NCI-H345 (cell line): ENCODE measurements at regions not wholly inside any gene's neighbourhood (a gene's known extent, or its start where the extent isn't known, plus 50 kb on each side); places are given as distances from the start of the nearest gene placed in this dataset.
A peak's percentile ranks its signal among the peaks of the same experiment; 100 is the strongest.

Experiments
- DNase-seq: peaks from one replicate; lab custom pipeline; 2025; lab: John Stamatoyannopoulos, UW

DNA sequence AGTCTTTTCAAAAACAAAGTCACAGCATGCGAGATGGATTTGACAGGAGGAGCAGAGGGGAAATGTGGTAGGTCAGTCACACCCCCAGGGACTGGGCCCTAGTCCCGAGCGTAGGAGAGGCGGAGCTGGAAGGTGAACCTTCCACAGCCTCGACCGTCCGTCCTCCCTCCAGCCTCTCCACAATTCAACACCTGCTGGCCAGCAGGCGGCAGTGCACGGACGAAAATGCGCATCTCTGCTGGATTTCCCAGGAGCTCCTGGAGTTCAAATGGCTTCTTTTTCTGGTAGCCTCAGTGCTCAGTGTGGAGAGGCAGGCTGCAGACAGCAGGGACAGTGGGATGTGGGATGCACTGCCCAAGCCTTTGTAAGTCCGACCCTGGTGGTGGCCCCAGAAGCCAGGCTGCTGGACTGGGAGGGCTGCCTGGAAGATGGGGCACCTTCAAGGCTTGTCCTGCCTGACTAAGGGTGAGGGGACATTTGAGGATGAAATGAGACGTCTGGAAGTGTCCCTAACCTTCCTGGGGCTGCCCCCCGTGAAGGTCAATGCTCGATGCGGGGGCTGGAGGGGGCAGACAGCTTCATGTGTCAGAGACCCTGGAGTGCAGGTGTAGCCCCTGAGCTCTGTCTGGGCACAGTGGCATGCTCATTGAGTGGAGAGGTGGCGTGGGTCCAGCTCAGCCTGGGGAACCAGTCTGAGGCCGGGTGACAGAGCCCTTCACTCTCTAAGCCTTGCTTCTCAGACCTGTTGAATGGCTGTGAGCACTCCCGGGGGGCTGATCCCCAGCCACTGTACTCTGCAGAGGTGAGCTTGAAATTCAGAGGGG lies 189.5 kb downstream of the TFCP2L1 start:
- peak; percentile 70 for DNase-seq

- DNase-seq = no peak
These were observed 188.4 kb downstream of the TFCP2L1 start for GRCh38 chr2:121096611-121097010.

- DNase-seq = no peak
These were observed 186.4 kb downstream of the TFCP2L1 start for GRCh38 chr2:121098556-121098955.

DNA sequence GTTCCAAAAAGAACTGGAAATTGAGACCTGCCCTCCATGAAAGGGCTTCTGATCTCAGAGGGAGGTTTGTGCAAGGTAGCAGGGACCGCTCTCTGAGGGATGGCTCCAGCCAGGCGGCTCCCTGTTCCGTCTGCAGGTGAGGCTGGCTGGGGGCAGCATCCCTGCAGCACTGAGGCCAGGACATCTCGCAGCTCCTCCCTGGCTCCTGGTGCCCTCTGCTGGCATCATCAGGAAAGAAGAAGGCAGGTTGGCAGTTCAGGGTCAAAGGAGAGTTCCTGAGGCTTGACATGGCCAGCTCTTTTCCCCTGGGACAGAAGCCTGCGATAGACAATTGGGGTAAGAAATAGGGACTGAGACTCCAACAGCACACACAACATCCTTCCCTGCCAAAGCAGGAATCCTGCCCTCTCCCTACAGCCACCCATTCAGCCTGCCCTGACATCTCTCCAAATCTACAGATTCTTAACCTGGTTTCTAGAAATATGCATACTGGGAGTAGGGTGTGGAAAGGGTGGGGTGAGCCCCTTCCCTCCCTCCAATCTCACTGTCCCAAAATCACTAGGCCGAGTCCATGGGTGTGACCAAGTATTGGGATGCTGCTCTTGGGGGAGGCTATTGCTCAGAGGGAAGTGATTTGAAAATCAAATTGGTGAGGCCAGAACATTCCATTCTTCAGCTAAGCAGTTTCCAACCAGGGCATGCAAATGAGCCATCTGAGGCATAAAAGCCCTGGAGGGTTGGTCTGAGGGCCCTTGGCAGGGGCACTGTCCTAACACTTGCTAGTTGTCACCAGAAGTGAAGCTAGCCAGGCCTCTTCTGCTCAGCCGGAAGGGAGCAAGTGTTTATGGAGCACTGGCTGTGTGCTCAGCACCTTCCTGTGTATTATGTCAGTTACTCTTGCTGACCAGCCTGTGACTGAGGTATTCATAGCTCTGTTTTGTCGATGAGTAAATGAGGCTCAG lies 185.4 kb downstream of the TFCP2L1 start:
- peak; percentile 22 for DNase-seq

- no peak for DNase-seq
These were observed 183.8 kb downstream of the TFCP2L1 start for GRCh38 chr2:121101093-121101715.

DNA sequence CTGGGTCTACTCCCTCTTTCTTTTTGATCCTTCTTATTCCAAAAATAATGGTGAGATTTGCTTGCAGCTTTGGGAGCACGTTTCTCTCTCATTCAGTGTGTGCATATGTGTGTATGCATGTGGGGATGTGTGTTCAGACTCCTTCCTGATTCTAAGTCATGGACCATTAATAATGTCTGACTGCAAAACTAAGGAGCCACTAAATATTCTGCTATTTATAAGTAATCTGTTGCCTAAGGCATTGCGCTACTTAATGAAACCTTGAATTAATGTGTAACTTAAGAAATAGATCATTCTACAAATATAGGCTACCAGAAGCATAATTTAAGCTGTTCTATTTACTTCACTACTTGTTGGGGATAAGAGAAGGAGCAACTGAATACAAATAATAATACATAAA lies 182.1 kb downstream of the TFCP2L1 start:
- no peak for DNase-seq

DNA sequence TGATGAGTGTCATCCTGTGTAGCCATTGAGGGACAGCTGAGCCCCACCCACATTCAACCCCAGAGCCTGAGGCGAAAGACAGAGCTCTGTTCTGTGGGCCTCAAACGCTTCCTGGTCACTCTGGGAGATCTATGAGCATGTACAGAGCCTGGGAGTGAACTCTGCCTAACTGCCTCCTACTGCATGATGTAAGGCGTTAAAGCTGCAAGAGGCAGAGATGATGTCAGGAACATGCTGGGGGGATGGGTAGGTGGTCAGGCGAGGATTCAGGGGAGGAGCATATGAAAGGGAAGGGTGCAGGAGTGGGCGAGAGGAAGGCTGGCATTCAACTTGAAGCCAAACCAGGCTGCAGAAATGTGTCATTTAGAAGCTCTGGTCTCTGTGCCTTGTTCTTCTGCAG lies 181.0 kb downstream of the TFCP2L1 start:
- no peak for DNase-seq

DNA sequence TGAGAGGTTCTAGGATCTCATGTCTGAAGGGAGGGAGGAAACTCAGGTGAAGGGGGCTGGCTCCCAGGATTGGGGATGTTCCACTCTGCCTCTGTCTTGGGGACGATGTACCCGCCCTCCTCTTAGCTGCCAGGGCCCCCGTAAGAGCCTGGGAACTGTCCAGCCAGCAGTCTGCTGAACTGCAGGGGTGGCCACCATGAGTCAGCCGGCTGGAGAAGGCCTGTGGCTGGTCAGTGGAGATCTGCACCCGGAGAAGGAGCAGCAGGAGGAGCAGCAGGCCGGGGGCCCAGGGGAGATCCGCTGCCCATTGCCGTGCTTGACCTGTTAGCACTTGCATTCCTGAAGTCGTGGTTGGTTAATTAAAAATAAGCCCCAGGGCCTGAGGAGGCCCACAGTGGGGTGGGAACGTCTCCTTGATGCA lies 180.3 kb downstream of the TFCP2L1 start:
- DNase-seq = no peak

DNA sequence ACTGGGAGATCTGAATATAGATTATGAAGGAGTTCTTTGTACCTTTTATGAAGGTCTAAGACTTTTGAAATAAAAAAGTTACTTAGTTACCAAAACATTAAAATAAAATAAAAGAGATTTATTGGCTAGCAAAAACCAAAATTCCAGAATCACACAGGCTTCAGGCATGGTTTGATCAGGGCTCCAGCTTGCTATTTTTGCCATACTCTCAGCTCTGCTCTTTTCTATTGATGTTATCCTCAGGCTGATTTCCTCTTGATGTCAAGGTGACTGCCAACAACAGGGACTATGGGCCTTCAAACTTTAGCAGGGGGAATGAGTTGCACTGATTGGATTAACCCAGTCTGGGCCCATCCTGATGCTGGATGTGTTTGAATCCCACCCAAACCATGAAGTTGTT lies 174.1 kb downstream of the TFCP2L1 start:
- no peak for DNase-seq

DNA sequence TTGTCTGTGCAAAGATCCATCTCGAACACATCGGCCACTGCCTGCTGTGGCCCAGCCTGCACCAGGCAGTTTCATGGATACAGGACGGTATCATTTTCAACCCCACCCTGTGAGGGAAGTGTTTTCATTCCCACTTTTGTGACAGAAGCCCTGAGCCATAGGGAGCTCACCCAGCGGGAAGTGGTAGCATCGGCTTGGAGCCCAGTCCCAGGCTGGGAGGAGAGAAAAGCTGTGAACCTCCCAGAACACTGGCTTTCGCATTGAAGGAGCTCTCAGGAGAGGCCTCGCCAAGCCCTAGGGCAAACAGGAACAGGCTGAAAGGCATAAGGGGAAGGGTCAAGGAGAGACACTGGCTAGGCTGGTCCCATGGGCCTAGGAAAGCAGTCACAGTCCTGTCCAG lies 166.1 kb downstream of the TFCP2L1 start:
- no peak for DNase-seq

DNA sequence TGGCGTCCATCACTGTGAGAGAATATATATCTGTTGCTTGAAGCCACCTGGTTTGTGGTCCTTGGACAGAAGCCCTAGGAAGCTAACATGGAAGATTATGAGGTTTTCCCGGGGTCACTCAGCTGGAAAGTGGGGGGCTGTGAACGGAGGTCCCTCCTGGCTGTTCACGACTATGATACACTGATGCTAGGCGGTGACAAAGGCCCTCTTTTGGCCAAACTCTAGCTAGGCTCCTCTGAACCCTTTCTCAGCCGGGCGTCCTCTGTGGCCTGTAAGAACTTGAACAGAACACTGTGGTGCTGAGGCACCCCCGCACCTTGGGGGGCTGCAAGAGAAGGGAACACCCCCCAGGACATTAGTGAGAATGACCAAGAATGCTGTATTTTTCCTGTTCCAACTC lies 164.6 kb downstream of the TFCP2L1 start:
- no peak for DNase-seq

DNA sequence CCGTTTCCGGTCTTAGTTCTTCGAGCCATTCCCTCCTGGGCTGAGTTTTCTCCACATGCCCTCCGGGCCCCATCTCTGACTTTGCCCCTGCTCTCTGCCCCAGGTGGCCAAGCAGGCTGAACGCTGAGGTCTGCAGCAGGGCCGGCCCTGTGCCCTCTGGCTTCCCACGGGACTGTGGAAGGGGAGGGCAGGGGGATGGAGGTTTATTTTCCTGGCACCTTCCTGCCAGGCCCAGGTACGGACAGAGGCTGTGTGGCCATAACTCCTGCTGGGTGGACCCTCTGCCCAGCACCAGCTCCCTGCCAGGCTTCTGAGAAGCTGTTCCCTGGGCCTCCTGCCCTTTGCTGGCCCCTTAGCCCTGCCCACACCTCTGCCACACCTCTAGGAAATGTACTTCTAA lies 164.0 kb downstream of the TFCP2L1 start:
- DNase-seq = no peak

DNA sequence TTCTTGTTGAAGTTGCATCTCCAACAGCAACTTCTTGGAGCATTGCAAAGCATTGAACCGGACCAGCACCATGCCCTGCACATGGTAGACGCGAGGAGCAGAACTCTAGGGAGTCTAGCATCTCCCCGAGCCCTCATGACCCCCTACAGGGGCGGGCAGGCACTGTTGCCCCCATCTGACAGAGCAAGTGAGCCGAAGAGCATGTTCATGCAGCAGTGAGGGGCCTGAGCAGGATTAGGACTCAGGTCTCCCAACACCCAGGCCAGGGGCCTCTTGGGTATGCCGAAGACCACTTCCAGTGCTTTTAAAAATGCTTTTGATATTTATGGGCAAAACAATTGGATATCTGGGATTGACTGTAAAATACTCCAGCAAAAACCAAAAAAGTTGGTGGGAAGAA lies 163.3 kb downstream of the TFCP2L1 start:
- DNase-seq = no peak

- DNase-seq = no peak
These were observed 161.7 kb downstream of the TFCP2L1 start for GRCh38 chr2:121123268-121123667.

GRCh38 chr2:121124330-121124729 lies 160.7 kb downstream of the TFCP2L1 start:
- DNase-seq = no peak

GRCh38 chr2:121125350-121125749 lies 159.7 kb downstream of the TFCP2L1 start:
- no peak for DNase-seq

DNA sequence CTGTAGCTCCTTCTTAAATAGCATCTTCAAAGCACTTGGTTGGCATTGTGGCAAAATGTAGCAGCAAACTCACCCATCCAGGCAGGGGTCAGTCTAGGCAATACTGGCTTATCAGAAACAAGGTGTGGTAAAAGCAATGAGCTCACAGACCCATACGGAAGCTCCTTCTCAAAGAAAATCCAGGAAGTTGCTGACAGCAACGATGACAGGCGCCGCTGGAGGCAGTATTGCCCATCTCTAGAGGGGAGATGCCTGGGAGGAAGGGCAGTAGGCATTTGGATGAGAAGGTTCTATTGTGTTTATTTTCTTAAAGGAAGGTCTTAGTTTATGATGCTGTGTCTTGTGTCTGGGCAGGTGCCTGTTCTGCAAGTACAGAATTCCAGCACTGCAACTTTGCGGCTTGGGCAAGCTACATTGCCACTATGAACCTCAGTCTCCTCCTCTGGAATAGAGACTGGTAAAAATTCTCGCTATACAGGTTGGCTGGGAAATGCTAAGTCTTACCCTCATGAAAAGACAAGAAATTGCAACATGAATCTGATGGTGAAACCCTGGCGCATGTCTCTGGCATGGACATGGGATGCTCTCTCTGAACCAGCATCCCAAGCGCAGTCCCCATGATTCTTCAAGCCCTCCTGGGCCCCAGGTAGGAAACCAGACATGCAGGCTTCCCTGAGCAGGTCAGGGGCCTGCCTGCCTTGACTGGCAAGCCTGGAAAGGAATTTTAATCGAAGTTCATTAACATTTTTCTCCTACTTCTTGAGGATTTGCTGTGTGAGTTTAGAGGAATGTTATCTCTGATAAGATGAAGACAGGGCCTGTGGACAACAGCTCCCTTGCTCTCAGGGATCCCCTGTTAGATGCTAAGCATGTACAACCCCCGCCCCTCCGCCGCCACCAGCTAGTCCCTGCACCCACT lies 156.0 kb downstream of the TFCP2L1 start:
- no peak for DNase-seq

- DNase-seq = no peak
These were observed 155.3 kb downstream of the TFCP2L1 start for GRCh38 chr2:121129692-121130091.

- no peak for DNase-seq
These were observed 154.6 kb downstream of the TFCP2L1 start for GRCh38 chr2:121130301-121130850.

DNA sequence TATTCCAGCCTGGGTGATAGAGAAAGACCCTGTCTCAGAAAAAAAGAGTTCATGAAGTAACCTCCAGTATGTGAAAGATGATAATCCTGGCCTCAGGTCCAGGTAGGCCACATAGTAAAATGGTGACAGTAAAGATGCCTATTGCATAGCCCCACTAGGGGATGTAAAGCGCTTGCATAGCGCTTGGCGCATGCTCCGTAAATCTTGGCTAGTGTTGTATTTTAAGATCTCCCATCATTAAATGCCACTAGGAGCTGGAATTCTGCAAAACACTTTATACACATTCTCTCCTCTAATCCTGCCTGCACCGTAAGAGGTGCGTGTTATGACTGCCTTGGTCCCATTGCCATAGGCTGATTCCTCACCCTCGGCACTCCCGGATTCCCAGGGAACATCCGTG lies 153.6 kb downstream of the TFCP2L1 start:
- DNase-seq = no peak
